ENCODE measurements at regions not wholly inside any gene's neighbourhood (a gene's known extent, or its start where the extent isn't known, plus 50 kb on each side); places are given as distances from the start of the nearest gene placed in this dataset.

DNA sequence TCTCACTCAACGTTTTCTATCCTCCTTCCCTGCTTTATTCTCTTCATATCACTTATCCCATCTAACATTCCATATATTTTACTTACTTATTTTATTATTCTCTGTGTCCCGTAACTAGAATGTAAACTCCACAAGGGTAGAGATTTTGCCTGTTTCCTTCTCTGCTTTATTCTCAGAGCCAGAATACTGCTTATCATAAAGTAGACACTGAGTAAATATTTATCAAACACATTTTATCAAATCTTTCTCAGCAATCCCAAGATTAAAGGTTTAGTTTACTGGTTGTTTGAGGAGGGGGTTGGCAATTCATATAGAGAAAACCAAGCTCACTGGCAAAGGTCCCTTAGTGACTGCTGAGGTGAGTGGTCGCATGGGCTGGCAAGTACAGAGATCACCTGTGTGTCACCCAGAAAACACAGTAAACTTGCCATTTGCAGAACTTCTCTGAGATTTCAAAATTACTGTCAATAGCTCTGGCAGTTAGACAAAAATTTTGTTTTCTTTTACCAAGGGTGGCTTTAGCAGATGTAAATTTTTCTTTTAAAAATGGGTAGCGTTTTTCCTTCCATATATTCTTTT is 662.4 kb downstream of the UTRN start:
- no peak for TF ChIP-seq ZNF138 (CRISPR knock-in tag; conservative IDR thresholded peaks at IDR 0.05)
- TF ChIP-seq, protein P1, sequence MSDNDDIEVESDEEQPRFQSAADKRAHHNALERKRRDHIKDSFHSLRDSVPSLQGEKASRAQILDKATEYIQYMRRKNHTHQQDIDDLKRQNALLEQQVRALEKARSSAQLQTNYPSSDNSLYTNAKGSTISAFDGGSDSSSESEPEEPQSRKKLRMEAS (CRISPR knock-in tag; IDR thresholded peaks at IDR 0.05), result no peak
- no peak for TF ChIP-seq CREB1 (CRISPR knock-in tag; IDR thresholded peaks at IDR 0.05)
- TF ChIP-seq, protein P2, sequence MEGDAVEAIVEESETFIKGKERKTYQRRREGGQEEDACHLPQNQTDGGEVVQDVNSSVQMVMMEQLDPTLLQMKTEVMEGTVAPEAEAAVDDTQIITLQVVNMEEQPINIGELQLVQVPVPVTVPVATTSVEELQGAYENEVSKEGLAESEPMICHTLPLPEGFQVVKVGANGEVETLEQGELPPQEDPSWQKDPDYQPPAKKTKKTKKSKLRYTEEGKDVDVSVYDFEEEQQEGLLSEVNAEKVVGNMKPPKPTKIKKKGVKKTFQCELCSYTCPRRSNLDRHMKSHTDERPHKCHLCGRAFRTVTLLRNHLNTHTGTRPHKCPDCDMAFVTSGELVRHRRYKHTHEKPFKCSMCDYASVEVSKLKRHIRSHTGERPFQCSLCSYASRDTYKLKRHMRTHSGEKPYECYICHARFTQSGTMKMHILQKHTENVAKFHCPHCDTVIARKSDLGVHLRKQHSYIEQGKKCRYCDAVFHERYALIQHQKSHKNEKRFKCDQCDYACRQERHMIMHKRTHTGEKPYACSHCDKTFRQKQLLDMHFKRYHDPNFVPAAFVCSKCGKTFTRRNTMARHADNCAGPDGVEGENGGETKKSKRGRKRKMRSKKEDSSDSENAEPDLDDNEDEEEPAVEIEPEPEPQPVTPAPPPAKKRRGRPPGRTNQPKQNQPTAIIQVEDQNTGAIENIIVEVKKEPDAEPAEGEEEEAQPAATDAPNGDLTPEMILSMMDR (IDR thresholded peaks at IDR 0.05), result no peak
- TF ChIP-seq, protein P3, sequence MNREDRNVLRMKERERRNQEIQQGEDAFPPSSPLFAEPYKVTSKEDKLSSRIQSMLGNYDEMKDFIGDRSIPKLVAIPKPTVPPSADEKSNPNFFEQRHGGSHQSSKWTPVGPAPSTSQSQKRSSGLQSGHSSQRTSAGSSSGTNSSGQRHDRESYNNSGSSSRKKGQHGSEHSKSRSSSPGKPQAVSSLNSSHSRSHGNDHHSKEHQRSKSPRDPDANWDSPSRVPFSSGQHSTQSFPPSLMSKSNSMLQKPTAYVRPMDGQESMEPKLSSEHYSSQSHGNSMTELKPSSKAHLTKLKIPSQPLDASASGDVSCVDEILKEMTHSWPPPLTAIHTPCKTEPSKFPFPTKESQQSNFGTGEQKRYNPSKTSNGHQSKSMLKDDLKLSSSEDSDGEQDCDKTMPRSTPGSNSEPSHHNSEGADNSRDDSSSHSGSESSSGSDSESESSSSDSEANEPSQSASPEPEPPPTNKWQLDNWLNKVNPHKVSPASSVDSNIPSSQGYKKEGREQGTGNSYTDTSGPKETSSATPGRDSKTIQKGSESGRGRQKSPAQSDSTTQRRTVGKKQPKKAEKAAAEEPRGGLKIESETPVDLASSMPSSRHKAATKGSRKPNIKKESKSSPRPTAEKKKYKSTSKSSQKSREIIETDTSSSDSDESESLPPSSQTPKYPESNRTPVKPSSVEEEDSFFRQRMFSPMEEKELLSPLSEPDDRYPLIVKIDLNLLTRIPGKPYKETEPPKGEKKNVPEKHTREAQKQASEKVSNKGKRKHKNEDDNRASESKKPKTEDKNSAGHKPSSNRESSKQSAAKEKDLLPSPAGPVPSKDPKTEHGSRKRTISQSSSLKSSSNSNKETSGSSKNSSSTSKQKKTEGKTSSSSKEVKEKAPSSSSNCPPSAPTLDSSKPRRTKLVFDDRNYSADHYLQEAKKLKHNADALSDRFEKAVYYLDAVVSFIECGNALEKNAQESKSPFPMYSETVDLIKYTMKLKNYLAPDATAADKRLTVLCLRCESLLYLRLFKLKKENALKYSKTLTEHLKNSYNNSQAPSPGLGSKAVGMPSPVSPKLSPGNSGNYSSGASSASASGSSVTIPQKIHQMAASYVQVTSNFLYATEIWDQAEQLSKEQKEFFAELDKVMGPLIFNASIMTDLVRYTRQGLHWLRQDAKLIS (CRISPR knock-in tag; IDR thresholded peaks at IDR 0.05; ENCODE audit: borderline replicate concordance), result no peak
- TF ChIP-seq ATF3 (CRISPR knock-in tag; conservative IDR thresholded peaks at IDR 0.05), result no peak
- TF ChIP-seq SP1 (CRISPR knock-in tag; conservative IDR thresholded peaks at IDR 0.05), result no peak
- TF ChIP-seq TCF7 (CRISPR knock-in tag; IDR thresholded peaks at IDR 0.05; ENCODE audit: low read depth), result no peak
- TF ChIP-seq E2F1 (CRISPR knock-in tag; IDR thresholded peaks at IDR 0.05), result no peak
- TF ChIP-seq, protein P4, sequence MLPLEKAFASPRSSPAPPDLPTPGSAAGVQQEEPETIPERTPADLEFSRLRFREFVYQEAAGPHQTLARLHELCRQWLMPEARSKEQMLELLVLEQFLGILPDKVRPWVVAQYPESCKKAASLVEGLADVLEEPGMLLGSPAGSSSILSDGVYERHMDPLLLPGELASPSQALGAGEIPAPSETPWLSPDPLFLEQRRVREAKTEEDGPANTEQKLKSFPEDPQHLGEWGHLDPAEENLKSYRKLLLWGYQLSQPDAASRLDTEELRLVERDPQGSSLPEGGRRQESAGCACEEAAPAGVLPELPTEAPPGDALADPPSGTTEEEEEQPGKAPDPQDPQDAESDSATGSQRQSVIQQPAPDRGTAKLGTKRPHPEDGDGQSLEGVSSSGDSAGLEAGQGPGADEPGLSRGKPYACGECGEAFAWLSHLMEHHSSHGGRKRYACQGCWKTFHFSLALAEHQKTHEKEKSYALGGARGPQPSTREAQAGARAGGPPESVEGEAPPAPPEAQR (CRISPR knock-in tag; IDR thresholded peaks at IDR 0.05), result no peak
- TF ChIP-seq, protein P5, sequence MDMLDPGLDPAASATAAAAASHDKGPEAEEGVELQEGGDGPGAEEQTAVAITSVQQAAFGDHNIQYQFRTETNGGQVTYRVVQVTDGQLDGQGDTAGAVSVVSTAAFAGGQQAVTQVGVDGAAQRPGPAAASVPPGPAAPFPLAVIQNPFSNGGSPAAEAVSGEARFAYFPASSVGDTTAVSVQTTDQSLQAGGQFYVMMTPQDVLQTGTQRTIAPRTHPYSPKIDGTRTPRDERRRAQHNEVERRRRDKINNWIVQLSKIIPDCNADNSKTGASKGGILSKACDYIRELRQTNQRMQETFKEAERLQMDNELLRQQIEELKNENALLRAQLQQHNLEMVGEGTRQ (CRISPR knock-in tag; IDR thresholded peaks at IDR 0.05), result no peak
- no peak for TF ChIP-seq ESRRA (CRISPR knock-in tag; IDR thresholded peaks at IDR 0.05; ENCODE audit: borderline replicate concordance)

All from WTC11 (cell line).